Epithelial cell of esophagus (primary cell): ENCODE measurements at regions not wholly inside any gene's neighbourhood (a gene's known extent, or its start where the extent isn't known, plus 50 kb on each side); places are given as distances from the start of the nearest gene placed in this dataset.
"Not testable (repeated sequence)": the region's sequence is repeated elsewhere in the genome, so short reads cannot be mapped to it uniquely, and the experiment has no call there.

Experiments
- DNase-seq: peaks from one replicate; pipeline ENCODE4 v3.0.0; 2010; ENCODE audit warnings: low read depth
- H3K4me3 ChIP-seq: 2 replicates; pipeline ENCODE4 v1.5.1; 2011; ENCODE audit warnings: mild to moderate bottlenecking, low read length, control low read depth

DNA sequence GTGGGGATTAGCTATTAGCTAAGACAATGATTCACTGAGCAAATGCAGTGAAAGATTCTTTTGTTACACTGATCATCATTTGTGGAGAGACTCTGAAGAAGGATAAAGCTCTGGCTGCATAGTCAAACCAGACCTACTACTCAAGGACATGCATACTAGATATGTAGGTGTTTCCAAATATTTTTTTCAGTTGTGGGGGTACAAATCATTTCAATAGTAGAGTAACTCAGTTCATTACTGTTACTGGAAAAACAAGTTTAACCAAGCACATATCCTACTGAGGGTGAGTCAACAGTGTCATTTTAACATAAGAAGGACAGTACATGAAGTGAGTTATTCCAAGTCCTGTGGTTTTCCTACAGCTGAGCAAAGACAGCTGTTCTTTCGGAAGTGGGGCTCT lies 59.5 kb upstream of the NBPF19 start:
- not testable (repeated sequence) for H3K4me3 ChIP-seq, DNase-seq

DNA sequence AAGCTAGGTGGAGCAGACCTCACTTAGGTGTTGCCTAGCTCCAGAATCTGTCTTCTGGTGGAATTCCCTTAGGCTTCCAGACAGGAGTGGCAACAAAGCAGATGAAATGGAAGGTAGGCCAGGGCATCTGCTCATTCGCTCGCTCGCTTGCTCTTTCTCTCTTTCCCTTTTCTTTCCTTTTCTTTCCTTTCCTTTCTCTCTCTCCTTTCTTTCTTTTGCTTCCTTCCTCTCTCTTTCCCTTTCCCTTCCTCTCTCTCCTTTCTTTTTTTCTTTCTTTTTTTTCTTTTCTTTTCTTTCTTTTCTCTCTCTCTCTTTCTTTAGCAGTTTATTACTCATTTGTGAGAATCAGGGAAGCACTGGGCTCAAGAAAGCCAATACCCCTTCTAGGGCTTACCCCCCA lies 56.1 kb upstream of the NBPF19 start:
- DNase-seq, H3K4me3 ChIP-seq: not testable (repeated sequence)

DNA sequence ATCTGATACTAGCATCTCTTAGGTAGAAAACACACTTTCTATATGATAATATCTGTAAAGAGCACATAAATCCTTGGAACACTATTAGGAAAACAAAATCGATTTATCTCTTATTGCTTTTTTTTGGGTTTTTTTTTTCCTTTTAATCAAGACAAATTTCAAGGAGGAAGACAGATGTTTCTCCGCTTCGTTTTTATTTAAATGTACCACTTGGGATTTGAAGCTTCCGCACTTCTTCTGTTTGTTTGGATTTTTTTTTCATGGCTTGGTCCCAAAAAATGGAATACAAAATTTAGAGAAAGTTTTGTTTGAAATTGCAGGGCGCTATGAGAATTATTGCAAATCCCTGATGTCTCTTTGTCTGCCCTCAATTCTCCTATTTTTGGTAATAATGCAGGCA lies 51.7 kb upstream of the NBPF19 start:
- not testable (repeated sequence) for H3K4me3 ChIP-seq

More for the DNA sequence above, 51.7 kb upstream of the NBPF19 start:
- DNase-seq = not testable (repeated sequence)
